ENCODE measurements at regions not wholly inside any gene's neighbourhood (a gene's known extent, or its start where the extent isn't known, plus 50 kb on each side); places are given as distances from the start of the nearest gene placed in this dataset.

GRCh38 chr2:111617299-111618225 is 266.4 kb downstream of the ANAPC1 start:
- DNase-seq: no peak
- no peak overlapping the region for H3K27ac ChIP-seq
- no peak for TF ChIP-seq CTCF (IDR thresholded peaks at IDR 0.05)
- TF ChIP-seq POLR2A (IDR thresholded peaks at IDR 0.05): no peak

GRCh38 chr2:111618226-111618977 is 265.6 kb downstream of the ANAPC1 start:
- TF ChIP-seq CTCF (IDR thresholded peaks at IDR 0.05) (no peak), POLR2A (IDR thresholded peaks at IDR 0.05) (no peak)
- no peaks in the 10 kb centered on the region for H3K9me3 ChIP-seq
- DNase-seq: no peak
- H3K27ac ChIP-seq: no peak overlapping the region
- H3K27me3 ChIP-seq: no peaks in the 10 kb centered on the region
- no peaks in the 10 kb centered on the region for H3K4me1 ChIP-seq
- H3K36me3 ChIP-seq: no peaks in the 10 kb centered on the region
- H3K4me3 ChIP-seq: no peak overlapping the region

More at GRCh38 chr2:111617299-111618225, 266.4 kb downstream of the ANAPC1 start:
- Histone ChIP-seq H3K36me3 (no peaks in the 10 kb centered on the region), H3K4me1 (no peaks in the 10 kb centered on the region), H3K4me3 (no peak overlapping the region), H3K27me3 (no peaks in the 10 kb centered on the region), H3K9me3 (no peaks in the 10 kb centered on the region)

- no peaks in the 10 kb centered on the region for H3K36me3 ChIP-seq
- H3K4me1 ChIP-seq: no peaks in the 10 kb centered on the region
- H3K27ac ChIP-seq: no peak overlapping the region
- no peaks in the 10 kb centered on the region for H3K9me3 ChIP-seq
- no peak overlapping the region for H3K4me3 ChIP-seq
- no peaks in the 10 kb centered on the region for H3K27me3 ChIP-seq
- no peak for TF ChIP-seq POLR2A (IDR thresholded peaks at IDR 0.05)
- TF ChIP-seq CTCF (IDR thresholded peaks at IDR 0.05): peak in 3 of 6 experiments; percentile 31 to 42 (median 39)
- DNase-seq: no peak
These were observed 264.8 kb downstream of the ANAPC1 start for GRCh38 chr2:111618978-111619902.

GRCh38 chr2:111620281-111620680 is 263.7 kb downstream of the ANAPC1 start:
- DNase-seq: no peak
- Histone ChIP-seq H3K27ac (no peak overlapping the region), H3K27me3 (no peaks in the 10 kb centered on the region), H3K4me1 (no peaks in the 10 kb centered on the region), H3K9me3 (no peaks in the 10 kb centered on the region), H3K36me3 (no peaks in the 10 kb centered on the region), H3K4me3 (no peak overlapping the region)
- TF ChIP-seq POLR2A (IDR thresholded peaks at IDR 0.05): no peak
- TF ChIP-seq CTCF (IDR thresholded peaks at IDR 0.05): no peak

GRCh38 chr2:111622859-111623258 is 261.1 kb downstream of the ANAPC1 start:
- Histone ChIP-seq H3K4me3 (no peak overlapping the region), H3K27me3 (no peaks in the 10 kb centered on the region), H3K4me1 (no peaks in the 10 kb centered on the region), H3K36me3 (no peaks in the 10 kb centered on the region), H3K27ac (no peak overlapping the region), H3K9me3 (no peaks in the 10 kb centered on the region)
- TF ChIP-seq CTCF (IDR thresholded peaks at IDR 0.05) (no peak), POLR2A (IDR thresholded peaks at IDR 0.05) (no peak)
- no peak for DNase-seq

Data from Peyer's patch (tissue), 4 donors.